Stomach (tissue), 8 donors: ENCODE measurements at regions not wholly inside any gene's neighbourhood (a gene's known extent, or its start where the extent isn't known, plus 50 kb on each side); places are given as distances from the start of the nearest gene placed in this dataset.

Experiments used
- DNase-seq, 2 donors: peaks; one replicate each; pipeline versions ENCODE4 v3.0.0 to v3.0.0-alpha.2; 2013 to 2019
- H3K27ac ChIP-seq, 5 donors: fragments of 200-600 bp in 4 of 5; sonication (generic) in 4 of 5; one replicate each; pipeline ENCODE4 v1.5.1; 2013 to 2019; ENCODE audit warnings: mild to moderate bottlenecking in 1 of 5, moderate library complexity in 1 of 5
- H3K27me3 ChIP-seq, 3 donors: fragments of 200-600 bp; sonication (generic); one replicate each; pipeline ENCODE4 v1.5.1; 2017 to 2019; ENCODE audit warnings: mixed run types in 1 of 3
- H3K36me3 ChIP-seq, 4 donors: fragments of 200-600 bp; sonication (generic); 1 replicate in 3 of 4; 2 replicates in 1 of 4; pipeline ENCODE4 v1.5.1; 2016 to 2019
- H3K4me1 ChIP-seq, 4 donors: fragments of 200-600 bp; sonication (generic); one replicate each; pipeline ENCODE4 v1.5.1; 2016 to 2019
- H3K4me3 ChIP-seq, 4 donors: fragments of 200-600 bp; sonication (generic) in 3 of 4; one replicate each; pipeline ENCODE4 v1.5.1; 2016 to 2019; ENCODE audit warnings: mild to moderate bottlenecking in 1 of 4
- H3K9me3 ChIP-seq, 4 donors: fragments of 200-600 bp; sonication (generic); one replicate each; pipeline ENCODE4 v1.5.1; 2016 to 2019
- CTCF ChIP-seq, 7 experiments: fragments of 450-650 bp in 4 of 7; fragments of 200-600 bp in 3 of 7; sonication (generic) in 3 of 7; IDR thresholded peaks; one replicate each; pipeline ENCODE4 v1.5.1; 2016 to 2019; ENCODE audit warnings: antibody characterized with exemption in 7 of 7, control low read depth in 2 of 7, mild to moderate bottlenecking in 1 of 7
- EP300 ChIP-seq: sonication (generic); formaldehyde crosslinking; IDR thresholded peaks from one replicate; pipeline ENCODE4 v1.6.1; 2017; ENCODE audit warnings: antibody characterized with exemption
- POLR2A ChIP-seq, 4 donors: fragments of 450-650 bp; IDR thresholded peaks; one replicate each; pipeline ENCODE4 v1.6.1; 2016; ENCODE audit warnings: antibody characterized with exemption in 4 of 4, control low read depth in 2 of 4, mild to moderate bottlenecking in 1 of 4, moderate library complexity in 1 of 4
- POLR2AphosphoS5 ChIP-seq, 3 donors: sonication (generic); formaldehyde crosslinking; IDR thresholded peaks; one replicate each; pipeline ENCODE4 v1.6.1; 2016; ENCODE audit warnings: antibody characterized with exemption in 3 of 3
- WGBS, 5 donors: extraction: QIAGEN DNeasy Blood & Tissue Kit in 3 of 5; methylation state at CpG; one replicate each; pipeline versions ENCODE4 v1.1.5 to v1.1.7; 2013 to 2018; 5-methylcytosine and 5-hydroxymethylcytosine counted together
- intact Hi-C: fragments of 100-400 bp; cut with DNase I; formaldehyde crosslinking; loops from one replicate; pipeline ENCODE4 v1.15.1; 2023; ENCODE audit warnings: low total_unique reads
- donor health status: healthy with polysubstance abuse.
- donor health status: Bipolar disorder and iron deficiency.
- donor health status: healthy.

GRCh38 chr17:55605705-55606487 lies 94.6 kb upstream of the SMIM36 start:
- 66 to 80% (median 70%) methylated on average over 4 of the region's 4 CpGs for WGBS, 5 donors
- Histone ChIP-seq H3K36me3 (no peaks in the 10 kb centered on the region), H3K9me3 (peaks cover 0 to 3% (median 0%) of the 10 kb centered on the region in 4 donors), H3K27me3 (peaks cover 0 to 5% (median 0%) of the 10 kb centered on the region in 3 donors), H3K4me3 (no peak overlapping the region), H3K27ac (peak overlapping the region in 3 of 5 donors; percentile 72 to 76 (median 74)), H3K4me1 (peaks cover 5 to 52% (median 19%) of the 10 kb centered on the region in 4 donors)
- no peak for TF ChIP-seq CTCF (IDR thresholded peaks at IDR 0.05)
- no peak for TF ChIP-seq EP300
- TF ChIP-seq POLR2A (IDR thresholded peaks at IDR 0.05): no peak
- TF ChIP-seq POLR2AphosphoS5 (IDR thresholded peaks at IDR 0.05): no peak
- peak in 1 of 2 donors; percentile 38 for DNase-seq
- intact Hi-C loops: no loop called here

GRCh38 chr17:55601874-55602364 lies 90.7 kb upstream of the SMIM36 start:
- TF ChIP-seq CTCF (IDR thresholded peaks at IDR 0.05) (peak in 4 of 7 experiments; percentile 9 to 57 (median 26)), EP300 (no peak), POLR2AphosphoS5 (IDR thresholded peaks at IDR 0.05) (no peak), POLR2A (IDR thresholded peaks at IDR 0.05) (no peak)
- peaks cover 0 to 12% (median 2%) of the 10 kb centered on the region in 4 donors for H3K4me1 ChIP-seq
- intact Hi-C loops: no loop called here
- peak in 1 of 2 donors; percentile 36 for DNase-seq
- peaks cover 0 to 5% (median 0%) of the 10 kb centered on the region in 3 donors for H3K27me3 ChIP-seq
- peaks cover 0 to 28% (median 20%) of the 10 kb centered on the region in 4 donors for H3K9me3 ChIP-seq
- no peak overlapping the region for H3K27ac ChIP-seq
- no peaks in the 10 kb centered on the region for H3K36me3 ChIP-seq
- no peak overlapping the region for H3K4me3 ChIP-seq

GRCh38 chr17:55598495-55598894 lies 87.2 kb upstream of the SMIM36 start:
- DNase-seq: no peak
- intact Hi-C loops: no loop called here
- peaks cover 0 to 5% (median 0%) of the 10 kb centered on the region in 3 donors for H3K27me3 ChIP-seq
- no peaks in the 10 kb centered on the region for H3K36me3 ChIP-seq
- WGBS, 5 donors: 82 to 95% (median 90%) methylated on average over 1 of the region's 1 CpG
- H3K27ac ChIP-seq: no peak overlapping the region
- no peaks in the 10 kb centered on the region for H3K4me1 ChIP-seq
- H3K9me3 ChIP-seq: peaks cover 0 to 28% (median 20%) of the 10 kb centered on the region in 4 donors
- TF ChIP-seq CTCF (IDR thresholded peaks at IDR 0.05): no peak
- TF ChIP-seq POLR2A (IDR thresholded peaks at IDR 0.05): no peak
- TF ChIP-seq EP300: no peak
- no peak for TF ChIP-seq POLR2AphosphoS5 (IDR thresholded peaks at IDR 0.05)
- no peak overlapping the region for H3K4me3 ChIP-seq

- H3K27me3 ChIP-seq: no peaks in the 10 kb centered on the region
- no peak for TF ChIP-seq POLR2AphosphoS5 (IDR thresholded peaks at IDR 0.05)
- TF ChIP-seq EP300: no peak
- no peak for TF ChIP-seq POLR2A (IDR thresholded peaks at IDR 0.05)
- no peak for TF ChIP-seq CTCF (IDR thresholded peaks at IDR 0.05)
- H3K4me1 ChIP-seq: peaks cover 0 to 34% (median 12%) of the 10 kb centered on the region in 4 donors
- WGBS, 5 donors: 38 to 59% (median 46%) methylated on average over 4 of the region's 4 CpGs
- peak in 1 of 2 donors; percentile 60 for DNase-seq
- no peak overlapping the region for H3K4me3 ChIP-seq
- H3K27ac ChIP-seq: peak overlapping the region in 4 of 5 donors; percentile 11 to 77 (median 71)
- no peaks in the 10 kb centered on the region for H3K9me3 ChIP-seq
- no peaks in the 10 kb centered on the region for H3K36me3 ChIP-seq
- intact Hi-C loops: no loop called here
Observed at GRCh38 chr17:55588446-55589242, 77.4 kb upstream of the SMIM36 start.
